Kidney (tissue), 13 donors: ENCODE measurements at regions not wholly inside any gene's neighbourhood (a gene's known extent, or its start where the extent isn't known, plus 50 kb on each side); places are given as distances from the start of the nearest gene placed in this dataset.

Experiments used
- DNase-seq, 5 donors: peaks; one replicate each; pipeline ENCODE4 v3.0.0-alpha.2; 2013 to 2020
- FAIRE-seq: peaks from 2 replicates; lab custom pipeline; 2012; peaks lifted over from hg19 to GRCh38; lab: Jason Lieb, UNC
- H3K27ac ChIP-seq, 2 donors: one replicate each; pipeline ENCODE4 v1.7.0; 2013; ENCODE audit warnings: low read depth in 2 of 2, low read length in 2 of 2, inconsistent platforms in 1 of 2
- H3K27me3 ChIP-seq: one replicate; pipeline ENCODE4 v1.7.1; 2013; ENCODE audit warnings: low read length, inconsistent platforms; ENCODE audit not compliant: control insufficient read depth, insufficient read depth
- H3K36me3 ChIP-seq, 3 donors: one replicate each; pipeline versions ENCODE4 v1.7.0 to v1.7.1; 2013; ENCODE audit warnings: low read length in 3 of 3, control low read depth in 1 of 3, inconsistent platforms in 1 of 3; ENCODE audit not compliant: insufficient read depth in 3 of 3, control insufficient read depth in 2 of 3
- H3K4me1 ChIP-seq, 3 donors: one replicate each; pipeline versions ENCODE4 v1.7.0 to v1.7.1; 2013; ENCODE audit warnings: low read length in 3 of 3, inconsistent platforms in 1 of 3, low read depth in 1 of 3; ENCODE audit not compliant: control insufficient read depth in 2 of 3, insufficient read depth in 2 of 3
- H3K4me3 ChIP-seq, 3 donors: one replicate each; pipeline versions ENCODE4 v1.7.0 to v1.8.1; 2013; ENCODE audit warnings: low read length in 3 of 3, control low read depth in 1 of 3, inconsistent platforms in 1 of 3
- H3K9ac ChIP-seq, 3 donors: one replicate each; pipeline versions ENCODE4 v1.7.0 to v1.7.1; 2013; ENCODE audit warnings: low read length in 3 of 3, control low read depth in 1 of 3, inconsistent platforms in 1 of 3
- H3K9me3 ChIP-seq, 3 donors: one replicate each; pipeline versions ENCODE4 v1.7.0 to v1.7.1; 2013; ENCODE audit warnings: low read length in 3 of 3, control low read depth in 1 of 3, inconsistent platforms in 1 of 3; ENCODE audit not compliant: control insufficient read depth in 2 of 3, insufficient read depth in 1 of 3
- CTCF ChIP-seq: IDR thresholded peaks from 3 replicates; pipeline ENCODE4 v1.5.1; 2012; ENCODE audit warnings: mild to moderate bottlenecking, moderate library complexity, borderline replicate concordance; ENCODE audit not compliant: insufficient read depth; ENCODE audit errors: extremely low read depth
- intact Hi-C: fragments of 100-400 bp; cut with DNase I; formaldehyde crosslinking; loops from one replicate; pipeline ENCODE4 v1.11.1; 2022
- donor health status: control.
- donor health status: control.
- donor health status: control.
- donor health status: control.
- donor health status: control.
- donor health status: DM: yes; HTN: yes; CAD: no.
- donor health status: Normal renal cell carcinoma (clear cell type).

GRCh38 chr6:27577922-27578321, 105.0 kb upstream of the ZNF184 start:
- Histone ChIP-seq H3K4me1 (no peaks in the 10 kb centered on the region), H3K4me3 (no peak overlapping the region), H3K27me3 (peaks cover 4% of the 10 kb centered on the region), H3K9me3 (peaks cover 0 to 3% (median 2%) of the 10 kb centered on the region in 3 donors), H3K36me3 (no peaks in the 10 kb centered on the region), H3K9ac (no peak overlapping the region), H3K27ac (no peak overlapping the region)
- TF ChIP-seq CTCF = no peak
- intact Hi-C loops = no loop called here
- no peak for DNase-seq
- no peak for FAIRE-seq

- no peak for FAIRE-seq
- no peak overlapping the region for H3K27ac ChIP-seq
- H3K9me3 ChIP-seq = peaks cover 0 to 3% (median 0%) of the 10 kb centered on the region in 3 donors
- no peaks in the 10 kb centered on the region for H3K4me1 ChIP-seq
- H3K9ac ChIP-seq = no peak overlapping the region
- TF ChIP-seq CTCF = no peak
- H3K27me3 ChIP-seq = no peaks in the 10 kb centered on the region
- intact Hi-C loops = no loop called here
- H3K36me3 ChIP-seq = no peaks in the 10 kb centered on the region
- H3K4me3 ChIP-seq = no peak overlapping the region
- DNase-seq = no peak
Measured at GRCh38 chr6:27575594-27576361, 102.9 kb upstream of the ZNF184 start.

- intact Hi-C loops = no loop called here
- no peak overlapping the region for H3K4me3 ChIP-seq
- no peaks in the 10 kb centered on the region for H3K36me3 ChIP-seq
- H3K27ac ChIP-seq = no peak overlapping the region
- no peaks in the 10 kb centered on the region for H3K9me3 ChIP-seq
- DNase-seq = no peak
- TF ChIP-seq CTCF = no peak
- H3K4me1 ChIP-seq = no peaks in the 10 kb centered on the region
- H3K9ac ChIP-seq = no peak overlapping the region
- peaks cover 45% of the 10 kb centered on the region for H3K27me3 ChIP-seq
- no peak for FAIRE-seq
Measured at GRCh38 chr6:27568226-27568897, 95.5 kb upstream of the ZNF184 start.
